HG02610 (cell line): ENCODE measurements at regions not wholly inside any gene's neighbourhood (a gene's known extent, or its start where the extent isn't known, plus 50 kb on each side); places are given as distances from the start of the nearest gene placed in this dataset.

Experiments
- ATAC-seq: cut with Tn5 transposase; IDR thresholded peaks from one replicate; pipeline ENCODE4 v1.9.1; 2021; ENCODE audit warnings: mild to moderate bottlenecking, moderate library complexity; ENCODE audit not compliant: unreplicated experiment

GRCh38 chr6:169048185-169048864 is 205.3 kb downstream of the THBS2 start:
- no peak for ATAC-seq

- no peak for ATAC-seq
Measured at GRCh38 chr6:169047345-169047744, 206.3 kb downstream of the THBS2 start.

GRCh38 chr6:169046483-169047192 is 207.0 kb downstream of the THBS2 start:
- ATAC-seq: no peak

- no peak for ATAC-seq
Measured at GRCh38 chr6:169046021-169046420, 207.6 kb downstream of the THBS2 start.

- no peak for ATAC-seq
Measured at GRCh38 chr6:169045486-169045885, 208.2 kb downstream of the THBS2 start.

- no peak for ATAC-seq
Measured at GRCh38 chr6:169044381-169045230, 209.0 kb downstream of the THBS2 start.

- no peak for ATAC-seq
Measured at GRCh38 chr6:169042061-169042460, 211.6 kb downstream of the THBS2 start.

- ATAC-seq: no peak
Measured at GRCh38 chr6:169041078-169041477, 212.6 kb downstream of the THBS2 start.

GRCh38 chr6:169038691-169039090 is 215.0 kb downstream of the THBS2 start:
- ATAC-seq: no peak

GRCh38 chr6:169035385-169036240 is 218.0 kb downstream of the THBS2 start:
- ATAC-seq: no peak

- no peak for ATAC-seq
Measured at GRCh38 chr6:169034516-169035167, 219.0 kb downstream of the THBS2 start.

GRCh38 chr6:169029861-169030260 is 223.8 kb downstream of the THBS2 start:
- ATAC-seq: no peak

GRCh38 chr6:169028343-169028742 is 225.3 kb downstream of the THBS2 start:
- ATAC-seq: no peak

- ATAC-seq: no peak
Measured at GRCh38 chr6:169026175-169026574, 227.5 kb downstream of the THBS2 start.

- ATAC-seq: no peak
Measured at GRCh38 chr6:169024047-169024660, 229.5 kb downstream of the THBS2 start.

- no peak for ATAC-seq
Measured at GRCh38 chr6:169023161-169023874, 230.3 kb downstream of the THBS2 start.

GRCh38 chr6:169022079-169022478 is 231.6 kb downstream of the THBS2 start:
- no peak for ATAC-seq

- ATAC-seq: no peak
Measured at GRCh38 chr6:169020821-169021220, 232.8 kb downstream of the THBS2 start.
